Renal cortical epithelial cell (primary cell): ENCODE measurements at regions not wholly inside any gene's neighbourhood (a gene's known extent, or its start where the extent isn't known, plus 50 kb on each side); places are given as distances from the start of the nearest gene placed in this dataset.

ENCODE experiments used
- DNase-seq: peaks from one replicate; pipeline ENCODE4 v3.0.0-alpha.2; 2011; ENCODE audit warnings: low read depth

DNA sequence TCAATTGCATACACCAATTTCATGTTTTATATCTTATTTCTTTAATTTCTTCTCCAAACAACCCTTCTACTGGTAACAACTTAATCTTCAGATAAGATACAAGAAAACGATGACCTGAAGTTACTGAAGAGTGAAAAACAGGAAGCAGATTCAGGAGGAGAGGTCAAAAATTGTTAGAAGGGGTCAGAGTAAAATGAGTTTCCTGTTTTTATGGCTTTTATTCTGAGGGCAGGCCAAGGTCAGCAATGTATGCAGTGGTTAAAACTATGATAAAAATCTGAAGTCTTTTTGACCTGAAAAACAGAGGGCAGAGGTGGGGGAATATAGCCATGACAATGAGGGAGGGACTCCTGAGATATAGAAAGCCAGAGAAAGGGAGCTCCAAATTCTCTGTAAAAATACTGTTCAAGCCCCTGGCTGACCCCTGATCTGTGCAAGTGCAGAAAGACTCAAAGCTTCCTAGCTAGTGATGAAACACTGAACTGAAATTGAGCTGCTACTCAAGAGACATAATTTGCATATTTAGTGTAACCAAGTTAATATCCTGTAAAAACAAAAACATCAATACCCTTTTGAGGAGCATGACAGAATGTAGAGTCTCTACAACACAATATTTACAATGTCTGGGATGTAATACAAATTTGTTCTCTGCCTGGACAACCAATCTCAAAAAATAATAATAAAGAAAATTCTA is 514.3 kb upstream of the SEL1L start:
- no peak for DNase-seq

DNA sequence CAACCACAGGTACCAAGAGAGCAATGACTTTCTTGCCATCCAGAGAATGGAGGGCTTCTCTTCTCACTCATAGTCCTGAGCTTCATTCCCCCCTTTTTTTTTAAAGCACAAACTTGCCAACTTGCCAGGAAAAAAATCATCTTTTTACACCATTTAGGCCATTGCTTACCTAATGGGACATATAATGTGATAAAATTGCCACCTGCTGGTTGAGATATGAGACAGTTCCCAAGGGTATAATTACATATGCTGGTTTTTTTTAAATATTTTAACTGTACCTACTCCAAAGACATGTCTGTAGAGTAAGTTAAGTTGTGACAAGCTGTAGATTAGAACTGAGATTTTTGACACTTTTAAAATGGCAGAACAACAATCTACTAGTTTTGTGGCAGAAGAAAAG is 519.1 kb upstream of the SEL1L start:
- DNase-seq, result no peak

DNA sequence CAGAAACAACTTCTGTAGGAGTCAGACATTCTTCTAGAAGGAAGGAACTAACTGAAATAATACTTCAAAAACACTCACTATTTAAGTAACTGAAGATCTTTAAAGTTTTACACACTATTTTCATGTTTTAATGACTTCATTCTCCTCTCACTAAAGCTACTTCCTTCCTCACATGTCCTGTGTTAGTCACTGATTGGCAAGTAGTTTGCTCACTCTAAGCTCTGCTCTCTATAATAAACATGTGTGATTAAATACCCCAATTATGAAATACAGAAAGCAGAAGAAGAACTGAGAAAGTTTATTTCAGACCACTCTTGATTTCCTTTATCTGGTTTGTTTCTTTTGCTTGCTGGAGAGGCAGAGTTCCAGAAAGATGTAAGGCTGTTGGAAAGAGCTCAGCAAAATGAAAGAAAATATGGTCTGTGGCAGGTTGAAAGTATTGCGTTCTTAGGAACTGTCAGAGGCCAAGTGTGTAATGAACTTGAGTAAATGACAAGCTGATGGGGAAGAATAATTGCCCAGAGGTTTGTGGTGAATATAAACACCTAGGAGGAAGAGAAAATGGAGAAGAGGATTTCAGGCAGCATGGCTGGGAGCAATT is 522.0 kb upstream of the SEL1L start:
- DNase-seq, result no peak

- no peak for DNase-seq
Observed at GRCh38 chr14:82060219-82060618, 526.6 kb upstream of the SEL1L start.

DNA sequence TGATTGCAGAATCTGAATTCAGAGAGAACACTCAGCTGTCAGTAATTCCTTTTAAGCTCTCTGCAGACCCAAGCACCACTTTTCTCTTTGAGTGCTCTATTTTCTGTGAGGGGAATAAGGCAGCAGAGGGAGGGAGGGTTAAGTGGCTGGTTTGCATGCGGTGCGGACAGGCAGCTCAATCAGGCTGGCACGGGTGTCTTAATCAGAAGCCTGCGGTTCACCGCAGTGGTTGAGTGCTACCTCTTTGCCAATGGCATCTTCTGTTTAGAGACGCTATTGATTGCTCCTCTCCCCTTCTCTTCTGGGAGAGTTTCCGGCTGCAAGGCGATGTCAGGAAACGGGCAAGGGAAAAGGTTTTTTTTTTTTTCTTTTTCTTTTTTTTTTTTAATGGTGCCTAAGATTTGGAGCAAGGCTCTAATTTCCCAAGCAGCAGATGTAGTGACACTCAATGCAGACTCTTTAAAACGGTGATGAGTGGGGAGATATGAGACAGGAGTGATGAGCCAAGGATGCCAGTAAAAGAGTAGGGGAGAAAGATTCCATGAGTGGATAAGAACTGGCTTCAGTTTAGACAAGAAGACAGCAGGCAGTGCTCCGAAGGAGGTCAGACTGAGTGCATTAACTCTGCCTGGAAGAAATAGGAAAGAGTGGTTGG is 533.7 kb upstream of the SEL1L start:
- DNase-seq, result no peak

DNA sequence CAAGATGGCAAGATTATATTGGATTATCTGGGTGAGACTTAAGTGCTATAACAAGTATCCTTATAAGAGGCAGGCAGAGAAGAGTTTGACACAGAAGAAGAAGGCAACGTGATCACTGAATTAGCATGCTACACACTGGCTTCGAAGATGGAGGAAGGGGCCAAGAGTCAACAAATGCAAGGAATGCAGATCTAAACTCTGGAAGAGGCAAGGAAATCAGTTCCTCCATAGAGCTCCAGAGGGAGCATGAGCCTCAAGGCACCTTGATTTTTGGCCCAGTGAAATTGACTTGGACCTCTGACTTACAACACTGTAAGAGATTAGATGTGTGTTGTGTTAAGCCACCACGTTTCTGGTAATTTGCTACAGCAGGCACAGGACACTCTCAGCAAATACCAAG is 536.4 kb upstream of the SEL1L start:
- DNase-seq, result no peak

DNA sequence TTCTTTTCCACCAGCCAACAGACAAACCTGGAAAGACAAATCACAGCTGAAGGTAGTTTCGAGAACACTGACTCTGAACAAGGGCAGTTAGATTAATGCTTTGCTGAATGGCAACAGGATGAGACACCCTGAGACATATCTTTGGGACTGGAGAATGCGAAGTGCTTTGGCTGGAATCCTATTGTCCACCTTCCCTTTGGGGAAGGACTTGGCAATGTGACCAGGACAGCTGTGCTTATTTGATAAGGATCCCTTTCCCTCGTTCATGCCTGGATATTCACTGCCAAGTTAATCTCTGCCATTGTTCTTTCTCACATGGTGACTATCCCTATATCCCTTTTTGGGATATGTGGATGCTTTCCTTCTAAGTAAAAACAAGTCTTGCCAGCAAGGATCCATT is 537.1 kb upstream of the SEL1L start:
- no peak for DNase-seq

DNA sequence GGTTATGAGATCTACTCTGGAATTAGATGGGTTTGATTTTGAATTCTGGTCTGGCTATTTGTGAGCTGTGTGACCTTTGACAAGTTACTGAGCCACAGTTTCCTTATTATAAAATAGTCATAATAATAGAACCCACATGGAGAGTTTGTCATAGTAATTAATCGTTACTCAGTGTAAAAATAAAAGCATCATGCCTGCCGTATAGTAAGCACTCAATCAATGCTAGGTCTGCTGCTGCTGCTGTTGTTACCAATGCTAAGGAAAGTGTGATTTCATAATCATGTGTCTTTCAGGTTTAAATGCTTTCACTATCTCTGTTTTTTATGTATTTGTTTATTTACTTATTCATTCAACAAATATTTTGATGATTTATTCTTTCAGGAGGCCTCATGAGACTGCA is 539.9 kb upstream of the SEL1L start:
- DNase-seq, result no peak

- peak; percentile 1 for DNase-seq
Observed at GRCh38 chr14:82075566-82075965, 541.9 kb upstream of the SEL1L start.

DNA sequence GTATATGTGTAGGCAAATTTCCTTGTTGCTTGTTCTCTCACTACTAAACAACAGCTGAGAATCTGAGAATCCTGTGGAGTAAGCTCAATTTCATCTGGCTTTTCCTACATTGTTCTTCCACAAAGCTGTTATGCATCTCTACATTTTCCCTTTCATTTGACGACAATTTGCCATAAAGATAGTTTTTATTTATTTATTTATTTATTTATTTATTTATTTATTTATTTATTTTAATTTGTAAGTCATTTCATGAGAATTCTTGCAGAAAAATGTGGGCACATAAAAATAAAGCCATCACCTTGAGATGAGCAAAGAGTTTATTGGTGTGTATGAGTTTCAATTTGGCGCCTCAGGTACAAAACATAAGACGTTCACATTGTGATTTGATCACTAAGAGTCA is 545.9 kb upstream of the SEL1L start:
- no peak for DNase-seq

DNA sequence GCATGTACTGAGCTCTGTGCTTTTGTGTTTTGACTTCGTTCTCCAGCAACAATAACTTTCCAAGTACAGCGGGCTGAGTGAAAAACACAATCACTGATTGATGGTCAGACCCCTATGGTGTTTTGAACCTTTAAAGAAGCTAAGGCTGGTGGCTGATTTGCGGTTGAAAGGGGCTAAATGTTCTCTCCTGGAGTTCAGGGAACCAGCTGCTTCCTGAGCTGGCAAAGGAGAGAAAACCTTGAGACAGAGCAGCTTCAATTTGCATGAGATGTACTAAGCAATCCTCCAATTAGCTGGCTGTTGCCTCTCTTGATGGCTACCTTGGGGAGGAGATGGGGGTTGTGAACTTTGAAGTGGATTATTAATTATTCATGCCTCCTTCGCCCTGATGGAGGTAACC is 546.7 kb upstream of the SEL1L start:
- no peak for DNase-seq

DNA sequence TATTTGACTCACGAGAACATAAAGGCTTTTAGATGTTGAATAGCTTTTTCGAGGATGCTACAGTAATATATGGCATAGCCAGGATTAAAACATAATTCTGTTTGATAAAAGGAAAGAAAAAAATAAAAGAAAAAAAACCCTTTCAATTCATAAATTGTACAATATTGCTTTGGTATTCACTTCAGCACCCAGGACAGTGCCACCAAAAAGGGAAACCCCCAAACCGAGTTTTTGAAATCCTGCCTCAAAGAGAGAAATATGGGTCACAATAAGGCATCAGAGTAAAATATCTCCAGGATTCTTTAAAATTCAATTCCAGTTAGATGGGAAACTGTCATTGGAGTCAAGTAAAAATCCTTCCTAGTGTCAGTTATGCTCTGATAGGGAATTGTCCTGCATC is 551.2 kb upstream of the SEL1L start:
- DNase-seq, result no peak

GRCh38 chr14:82091097-82091496 is 557.4 kb upstream of the SEL1L start:
- DNase-seq, result no peak

DNA sequence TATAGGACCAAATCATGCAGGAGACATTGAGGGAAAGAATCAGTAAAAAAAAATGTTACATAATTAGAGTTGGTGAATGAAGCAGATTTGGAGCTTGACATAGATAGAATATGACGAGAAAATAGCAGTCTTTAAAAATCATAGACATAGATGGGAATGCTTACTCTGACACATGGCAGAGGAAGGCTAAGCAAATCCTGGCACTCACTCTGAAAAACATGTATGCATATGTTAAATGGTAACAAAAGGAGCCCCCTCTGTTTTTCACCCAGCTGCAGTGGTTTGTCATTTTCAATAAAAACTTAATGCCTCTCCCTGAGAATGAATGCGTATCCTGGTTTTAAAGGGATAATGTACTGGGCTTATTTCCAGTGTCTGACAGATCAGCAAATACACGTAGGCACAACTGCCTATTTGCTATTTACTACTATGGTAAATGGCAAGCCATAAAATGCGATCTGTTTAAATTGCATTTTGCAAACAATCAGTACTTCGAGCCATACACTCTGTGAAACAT is 561.2 kb upstream of the SEL1L start:
- DNase-seq, result no peak

GRCh38 chr14:82104013-82104412 is 570.4 kb upstream of the SEL1L start:
- no peak for DNase-seq

- DNase-seq, result no peak
Observed at GRCh38 chr14:82112210-82112839, 578.7 kb upstream of the SEL1L start.

GRCh38 chr14:82113007-82113406 is 579.4 kb upstream of the SEL1L start:
- no peak for DNase-seq

- DNase-seq, result no peak
Observed at GRCh38 chr14:82113710-82114109, 580.1 kb upstream of the SEL1L start.

GRCh38 chr14:82116721-82117120 is 583.1 kb upstream of the SEL1L start:
- DNase-seq, result no peak

GRCh38 chr14:82122655-82123054 is 589.0 kb upstream of the SEL1L start:
- no peak for DNase-seq

DNA sequence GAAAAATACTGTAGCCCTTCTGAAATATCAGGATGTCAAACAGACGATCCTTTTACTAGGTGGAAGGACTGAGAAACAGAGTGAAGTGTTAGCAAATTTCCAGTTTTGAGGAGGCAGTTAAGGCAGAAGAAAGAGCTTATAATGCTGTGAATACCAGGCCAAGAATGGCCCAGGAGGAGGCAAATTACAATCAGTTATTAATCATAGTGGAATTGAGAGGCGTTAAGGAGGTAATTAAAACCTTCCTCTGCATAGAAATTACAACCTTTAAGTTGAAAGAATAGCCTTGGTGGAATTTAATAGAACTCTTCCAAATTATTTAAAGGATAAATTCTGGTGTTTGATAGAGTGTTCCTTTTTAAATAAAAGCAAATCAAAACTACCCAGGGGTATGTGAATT is 590.9 kb upstream of the SEL1L start:
- DNase-seq, result no peak

DNA sequence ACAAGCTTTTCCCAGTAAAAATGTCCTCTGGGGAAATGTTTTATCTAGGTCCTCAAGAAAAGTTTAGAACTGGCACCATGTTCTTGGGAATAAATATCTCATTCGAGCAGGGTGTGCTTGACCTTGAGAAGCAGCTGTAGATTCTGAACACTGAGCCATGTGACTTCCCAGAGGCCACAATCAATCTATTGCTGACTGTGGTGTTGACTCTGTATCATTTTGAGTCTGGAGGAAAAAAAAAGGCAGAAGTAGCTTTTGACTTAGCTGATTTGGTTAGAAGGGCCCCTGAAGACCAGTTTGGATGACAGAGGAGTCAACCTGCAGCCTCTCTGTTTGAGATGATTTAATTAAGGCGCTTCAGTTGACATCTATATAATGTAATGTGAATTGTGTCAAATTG is 592.4 kb upstream of the SEL1L start:
- DNase-seq, result no peak

GRCh38 chr14:82134411-82134810 is 600.8 kb upstream of the SEL1L start:
- no peak for DNase-seq
